BJ (cell line): ENCODE measurements at regions not wholly inside any gene's neighbourhood (a gene's known extent, or its start where the extent isn't known, plus 50 kb on each side); places are given as distances from the start of the nearest gene placed in this dataset.

ENCODE experiments used
- CTCF ChIA-PET: fragments of 350-600 bp; formaldehyde crosslinking; extraction: SDS; loops from one replicate; lab custom pipeline; 2021; ENCODE audit warnings: antibody characterized with exemption, inconsistent platforms; lab: Yijun Ruan, JAX
- POLR2A ChIA-PET: fragments of 300-600 bp; sonication (Branson Sonifier 250); formaldehyde crosslinking; extraction: SDS; loops from one replicate; lab custom pipeline; 2021; ENCODE audit warnings: antibody characterized with exemption; lab: Charles Lee
- DNase-seq: peaks from one replicate; pipeline ENCODE4 v3.0.0-alpha.2; 2011; ENCODE audit warnings: low read depth
- H3K27me3 ChIP-seq: 2 replicates; pipeline ENCODE4 v1.6.0; 2011; ENCODE audit warnings: low read length; ENCODE audit not compliant: control insufficient read depth, insufficient read depth
- H3K36me3 ChIP-seq: 2 replicates; pipeline ENCODE4 v1.5.1; 2011; ENCODE audit warnings: low read length; ENCODE audit not compliant: control insufficient read depth, insufficient read depth
- H3K4me3 ChIP-seq: 2 replicates; pipeline ENCODE4 v1.5.1; 2011; ENCODE audit warnings: low read depth, mild to moderate bottlenecking, control low read depth, low read length
- TF ChIP-seq, protein P1 (sequence below): IDR thresholded peaks from 2 replicates; pipeline ENCODE4 v1.5.1; 2011; ENCODE audit warnings: low read depth, mild to moderate bottlenecking, control low read depth, inconsistent platforms, low read length, moderate library complexity; ENCODE audit not compliant: insufficient read depth

- no peak overlapping the region for H3K4me3 ChIP-seq
- POLR2A ChIA-PET, result no interaction called here
- DNase-seq, result no peak
- H3K36me3 ChIP-seq, result no peaks in the 10 kb centered on the region
- H3K27me3 ChIP-seq, result no peaks in the 10 kb centered on the region
- TF ChIP-seq, protein P1, sequence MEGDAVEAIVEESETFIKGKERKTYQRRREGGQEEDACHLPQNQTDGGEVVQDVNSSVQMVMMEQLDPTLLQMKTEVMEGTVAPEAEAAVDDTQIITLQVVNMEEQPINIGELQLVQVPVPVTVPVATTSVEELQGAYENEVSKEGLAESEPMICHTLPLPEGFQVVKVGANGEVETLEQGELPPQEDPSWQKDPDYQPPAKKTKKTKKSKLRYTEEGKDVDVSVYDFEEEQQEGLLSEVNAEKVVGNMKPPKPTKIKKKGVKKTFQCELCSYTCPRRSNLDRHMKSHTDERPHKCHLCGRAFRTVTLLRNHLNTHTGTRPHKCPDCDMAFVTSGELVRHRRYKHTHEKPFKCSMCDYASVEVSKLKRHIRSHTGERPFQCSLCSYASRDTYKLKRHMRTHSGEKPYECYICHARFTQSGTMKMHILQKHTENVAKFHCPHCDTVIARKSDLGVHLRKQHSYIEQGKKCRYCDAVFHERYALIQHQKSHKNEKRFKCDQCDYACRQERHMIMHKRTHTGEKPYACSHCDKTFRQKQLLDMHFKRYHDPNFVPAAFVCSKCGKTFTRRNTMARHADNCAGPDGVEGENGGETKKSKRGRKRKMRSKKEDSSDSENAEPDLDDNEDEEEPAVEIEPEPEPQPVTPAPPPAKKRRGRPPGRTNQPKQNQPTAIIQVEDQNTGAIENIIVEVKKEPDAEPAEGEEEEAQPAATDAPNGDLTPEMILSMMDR, result peak; percentile 50
- CTCF ChIA-PET, result interaction anchor here (0.8 to 2.7 kb wide), 16 partner anchors 10 to 374 kb away, joined by 3 to 11 read pairs (median 3); no protein-coding TSS in a partner anchor
Observed at GRCh38 chr7:106793015-106793975, 71.8 kb upstream of the PIK3CG start.

DNA sequence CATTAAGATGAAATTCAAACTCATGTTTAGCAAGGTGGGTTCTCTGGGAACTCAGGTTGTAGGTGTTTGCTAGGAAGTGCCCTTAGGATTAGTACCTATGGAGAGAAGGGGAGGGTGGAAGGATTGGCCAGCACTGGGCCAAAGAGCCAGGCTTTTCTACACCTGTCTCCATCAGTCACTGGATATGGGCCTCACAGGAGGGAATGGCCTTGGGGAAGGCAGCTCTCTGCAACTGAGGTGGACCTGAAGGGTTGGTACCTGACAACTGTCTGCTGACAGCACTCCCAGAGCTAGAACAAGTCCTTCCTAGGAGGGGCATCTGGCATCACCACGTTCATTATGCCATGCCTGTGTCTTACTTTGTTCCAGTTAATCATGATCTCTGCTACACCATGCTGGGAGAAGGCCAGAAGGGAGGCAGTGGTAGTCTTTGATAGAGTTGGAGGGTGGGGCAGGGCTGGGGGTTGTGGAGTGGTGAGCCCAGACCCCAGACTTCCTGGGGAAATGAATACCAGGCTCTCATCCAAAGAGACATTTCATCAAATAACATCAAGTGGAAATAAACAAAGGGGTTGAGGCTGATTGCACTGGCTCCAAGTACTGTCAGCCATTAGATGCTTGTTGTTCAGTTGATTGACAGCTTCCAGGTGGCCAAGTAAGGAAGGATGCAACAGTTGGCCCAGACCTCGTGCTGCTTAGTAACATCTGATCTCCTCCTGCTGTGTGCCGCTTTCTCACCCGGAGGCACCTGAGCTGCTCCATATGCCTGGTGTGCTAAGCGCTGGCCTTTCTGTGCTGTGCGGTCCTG, 70.6 kb upstream of the PIK3CG start:
- no peaks in the 10 kb centered on the region for H3K27me3 ChIP-seq
- CTCF ChIA-PET, result interaction anchor here (1.0 to 2.7 kb wide), 5 partner anchors 134 to 357 kb away, joined by 3 to 11 read pairs (median 7); no protein-coding TSS in a partner anchor
- TF ChIP-seq, protein P1, result no peak
- H3K4me3 ChIP-seq, result no peak overlapping the region
- POLR2A ChIA-PET, result no interaction called here
- H3K36me3 ChIP-seq, result no peaks in the 10 kb centered on the region
- DNase-seq, result no peak

DNA sequence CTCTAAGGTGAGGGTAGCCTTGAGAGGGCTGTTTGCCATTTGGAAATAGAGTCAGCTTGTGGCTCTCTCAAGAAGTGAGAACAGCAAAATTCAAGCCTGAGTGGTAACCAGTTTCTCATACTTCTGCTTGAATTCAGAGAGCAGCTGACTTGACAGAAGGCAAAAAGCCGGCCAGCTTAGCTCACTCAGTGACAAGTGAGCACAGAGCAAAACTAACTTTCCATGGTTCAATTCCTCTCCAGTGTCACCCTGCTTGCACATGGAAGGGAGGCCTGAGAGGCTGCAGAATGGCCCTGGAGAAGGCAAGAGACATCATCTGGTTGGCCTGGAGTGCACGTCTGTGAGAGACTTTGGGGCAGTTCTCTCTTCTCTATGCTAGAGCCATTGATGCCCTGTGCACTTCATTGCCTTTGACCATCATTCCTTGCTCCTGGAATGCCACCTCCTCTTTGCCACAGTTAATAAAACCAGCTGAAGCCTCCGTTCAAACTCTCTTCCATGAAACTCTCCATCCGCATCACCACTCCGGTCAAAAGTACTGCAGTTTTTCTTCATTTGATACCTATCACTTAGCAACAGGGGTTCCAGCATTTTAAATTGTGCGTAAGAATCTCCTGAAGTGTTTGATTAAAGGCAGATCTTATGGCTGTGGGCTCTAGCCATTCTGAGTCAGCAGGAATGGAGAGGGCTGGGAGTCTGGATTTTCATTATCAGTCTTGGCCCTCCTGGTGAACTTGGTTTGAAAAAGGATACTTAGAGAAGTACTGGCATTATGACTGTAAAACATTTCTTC, 69.8 kb upstream of the PIK3CG start:
- Histone ChIP-seq H3K36me3 (no peaks in the 10 kb centered on the region), H3K27me3 (no peaks in the 10 kb centered on the region), H3K4me3 (no peak overlapping the region)
- ChIA-PET POLR2A (no interaction called here), CTCF (interaction anchor here (2.7 kb wide), 1 partner anchor 352 kb away, joined by 8 read pairs; no protein-coding TSS in a partner anchor)
- no peak for DNase-seq
- TF ChIP-seq, protein P1, result no peak

DNA sequence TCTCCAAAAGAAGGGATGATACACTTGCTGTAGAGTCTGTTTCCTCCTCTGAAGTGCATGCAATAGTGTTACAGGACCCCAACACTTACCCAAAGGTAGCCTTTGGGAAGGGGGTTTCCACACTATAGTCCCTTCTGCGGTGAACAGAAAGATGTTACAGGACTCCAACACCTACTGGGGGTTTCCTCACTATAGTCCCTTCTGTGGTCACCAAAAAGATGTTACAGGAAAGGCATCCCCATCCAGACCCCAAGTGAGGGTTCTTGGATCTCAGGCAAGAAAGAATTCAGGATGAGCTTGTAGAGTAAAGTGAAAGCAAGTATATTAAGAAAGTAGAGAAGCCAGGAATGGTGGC, 69.2 kb upstream of the PIK3CG start:
- Histone ChIP-seq H3K36me3 (no peaks in the 10 kb centered on the region), H3K4me3 (no peak overlapping the region), H3K27me3 (no peaks in the 10 kb centered on the region)
- ChIA-PET POLR2A (no interaction called here), CTCF (no interaction called here)
- TF ChIP-seq, protein P1, result no peak
- DNase-seq, result no peak
